Mesendoderm (in vitro differentiated cells): ENCODE measurements at regions not wholly inside any gene's neighbourhood (a gene's known extent, or its start where the extent isn't known, plus 50 kb on each side); places are given as distances from the start of the nearest gene placed in this dataset.

Experiments
- DNase-seq: peaks from one replicate; pipeline ENCODE4 v3.0.0; 2013
- H2AK5ac ChIP-seq: 2 replicates; pipeline ENCODE4 v1.6.1; 2013; ENCODE audit warnings: low read length, inconsistent platforms
- H2BK120ac ChIP-seq: 2 replicates; pipeline ENCODE4 v1.6.1; 2013; ENCODE audit warnings: low read depth, mild to moderate bottlenecking, low read length, moderate library complexity, mixed read lengths
- H2BK15ac ChIP-seq: replicated peaks from 2 replicates; pipeline ENCODE4 v1.6.1; 2013; ENCODE audit warnings: low read depth, mild to moderate bottlenecking, moderate library complexity
- H2BK5ac ChIP-seq: 2 replicates; pipeline ENCODE4 v1.6.1; 2013; ENCODE audit warnings: low read length, inconsistent platforms
- H3K18ac ChIP-seq: 2 replicates; pipeline ENCODE4 v1.6.1; 2013; ENCODE audit warnings: mild to moderate bottlenecking, low read length, mixed read lengths
- H3K23ac ChIP-seq: one replicate; pipeline ENCODE4 v1.6.1; 2013; ENCODE audit warnings: low read length
- H3K27ac ChIP-seq: 2 replicates; pipeline ENCODE4 v1.5.1; 2013; ENCODE audit warnings: low read depth, mild to moderate bottlenecking, inconsistent platforms, low read length, moderate library complexity
- H3K27me3 ChIP-seq: 2 replicates; pipeline ENCODE4 v1.6.1; 2013; ENCODE audit warnings: low read length, control low read depth, mild to moderate bottlenecking, inconsistent platforms; ENCODE audit not compliant: insufficient read depth, poor library complexity
- H3K36me3 ChIP-seq: 2 replicates; pipeline ENCODE4 v1.6.1; 2013; ENCODE audit warnings: low read length, inconsistent platforms; ENCODE audit not compliant: control insufficient read depth, insufficient read depth
- H3K4ac ChIP-seq: one replicate; pipeline ENCODE4 v1.6.1; 2013; ENCODE audit warnings: low read depth, mild to moderate bottlenecking, low read length, moderate library complexity
- H3K4me1 ChIP-seq: 2 replicates; pipeline ENCODE4 v1.6.1; 2013; ENCODE audit warnings: low read depth, low read length, inconsistent platforms; ENCODE audit not compliant: control insufficient read depth
- H3K4me2 ChIP-seq: 2 replicates; pipeline ENCODE4 v1.6.1; 2013; ENCODE audit warnings: low read length
- H3K4me3 ChIP-seq: 2 replicates; pipeline ENCODE4 v1.5.1; 2013; ENCODE audit warnings: mild to moderate bottlenecking, low read length
- H3K56ac ChIP-seq: one replicate; pipeline ENCODE4 v1.6.1; 2013; ENCODE audit warnings: low read length
- H3K79me1 ChIP-seq: 2 replicates; pipeline ENCODE4 v1.6.1; 2013; ENCODE audit warnings: low read length, inconsistent platforms
- H3K79me2 ChIP-seq: 2 replicates; pipeline ENCODE4 v1.6.1; 2013; ENCODE audit warnings: mild to moderate bottlenecking, low read length; ENCODE audit not compliant: control insufficient read depth, insufficient read depth
- H3K9ac ChIP-seq: 2 replicates; pipeline ENCODE4 v1.6.1; 2013; ENCODE audit warnings: low read length, inconsistent platforms
- H4K5ac ChIP-seq: one replicate; pipeline ENCODE4 v1.6.1; 2013; ENCODE audit warnings: low read length
- H4K8ac ChIP-seq: one replicate; pipeline ENCODE4 v1.6.1; 2013; ENCODE audit warnings: low read depth, mild to moderate bottlenecking, control low read depth, low read length, moderate library complexity
- WGBS: extraction: QIAGEN DNeasy Blood & Tissue Kit; methylation state at CpG from one replicate; pipeline ENCODE4 v1.1.7; 2013; ENCODE audit warnings: low lambda C conversion rate, missing lambda C conversion rate; ENCODE audit not compliant: insufficient coverage; ENCODE audit errors: extremely low coverage; 5-methylcytosine and 5-hydroxymethylcytosine counted together

DNA sequence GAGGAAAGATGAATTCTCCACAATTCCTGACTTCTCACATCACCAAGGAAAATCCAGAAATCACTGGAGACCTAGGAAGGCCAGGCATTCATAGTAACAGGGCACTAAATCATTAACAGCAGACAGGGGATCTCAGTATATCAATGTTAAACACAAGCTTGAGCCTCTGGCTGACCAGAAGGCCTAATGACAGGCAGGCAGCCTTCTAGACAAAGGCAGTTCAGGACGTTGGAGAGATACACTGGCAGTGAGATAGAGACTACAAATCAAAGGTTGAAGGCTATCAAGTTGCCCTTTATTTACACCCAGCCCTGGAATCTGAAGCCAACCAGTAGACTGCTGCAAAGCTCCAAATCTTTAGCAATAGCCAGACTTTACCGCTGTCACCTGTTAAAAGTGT, 422.8 kb upstream of the CCL2 start:
- no peaks in the 10 kb centered on the region for H3K27me3 ChIP-seq
- H3K4ac ChIP-seq: no peak overlapping the region
- no peak overlapping the region for H3K9ac ChIP-seq
- no peaks in the 10 kb centered on the region for H3K79me1 ChIP-seq
- DNase-seq: peak; percentile 30
- no peak overlapping the region for H2BK5ac ChIP-seq
- no peak overlapping the region for H4K5ac ChIP-seq
- H4K8ac ChIP-seq: no peak overlapping the region
- no peak overlapping the region for H2BK120ac ChIP-seq
- H3K18ac ChIP-seq: no peak overlapping the region
- H2AK5ac ChIP-seq: no peak overlapping the region
- no peak overlapping the region for H2BK15ac ChIP-seq
- H3K4me3 ChIP-seq: no peak overlapping the region
- no peak overlapping the region for H3K56ac ChIP-seq
- H3K36me3 ChIP-seq: no peaks in the 10 kb centered on the region
- WGBS: no CpG with 5 or more reads among the region's 2 CpGs
- no peak overlapping the region for H3K27ac ChIP-seq
- no peak overlapping the region for H3K4me2 ChIP-seq
- H3K4me1 ChIP-seq: no peaks in the 10 kb centered on the region
- H3K23ac ChIP-seq: no peak overlapping the region
- H3K79me2 ChIP-seq: no peaks in the 10 kb centered on the region

DNA sequence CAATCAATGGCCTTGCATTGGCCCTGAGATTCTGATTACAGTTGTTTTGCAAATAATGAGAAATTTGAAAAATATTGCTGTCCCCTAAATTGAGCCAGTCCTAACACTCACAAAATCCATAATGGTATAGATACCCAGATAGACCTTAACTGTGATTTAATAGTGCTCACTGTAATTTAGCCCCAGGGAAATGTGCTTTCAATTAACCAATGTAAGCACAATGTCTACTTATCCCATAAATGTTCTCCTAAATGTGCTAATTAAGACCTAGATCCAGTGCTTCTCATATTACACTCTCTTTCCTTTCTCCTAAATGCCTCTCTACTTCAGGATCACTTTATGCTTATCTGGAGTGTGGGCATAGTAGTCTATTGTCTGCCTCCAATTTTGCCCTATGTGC, 417.8 kb upstream of the CCL2 start:
- no peak overlapping the region for H3K23ac ChIP-seq
- DNase-seq: no peak
- no peaks in the 10 kb centered on the region for H3K79me2 ChIP-seq

DNA sequence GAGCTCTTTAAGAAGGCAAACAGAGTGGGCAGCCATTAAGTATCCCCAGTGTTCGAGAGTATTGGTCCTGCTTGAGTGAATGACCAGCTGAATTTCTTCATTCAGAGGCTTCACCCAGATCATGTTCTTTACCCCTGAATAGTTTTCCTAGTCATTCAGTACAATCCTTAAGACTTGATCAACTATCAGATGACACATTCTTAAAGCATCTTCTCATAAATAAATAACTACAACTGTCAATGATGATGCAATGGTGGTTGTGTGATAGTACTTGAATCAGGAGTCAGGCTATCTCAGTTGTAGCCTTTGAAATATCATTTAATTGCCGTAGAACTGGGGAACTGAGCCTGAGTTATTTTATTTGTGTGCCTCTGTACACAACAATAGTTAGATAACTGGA, 416.8 kb upstream of the CCL2 start:
- no peak overlapping the region for H3K4me3 ChIP-seq
- no peak overlapping the region for H3K27ac ChIP-seq
- no peak overlapping the region for H4K8ac ChIP-seq
- no peak overlapping the region for H3K23ac ChIP-seq
- H3K79me2 ChIP-seq: no peaks in the 10 kb centered on the region
- H2AK5ac ChIP-seq: no peak overlapping the region
- no peaks in the 10 kb centered on the region for H3K27me3 ChIP-seq
- no peak overlapping the region for H2BK5ac ChIP-seq
- WGBS: no CpG with 5 or more reads among the region's 2 CpGs
- no peak overlapping the region for H3K4ac ChIP-seq
- H2BK15ac ChIP-seq: no peak overlapping the region
- H3K36me3 ChIP-seq: no peaks in the 10 kb centered on the region
- no peak overlapping the region for H3K9ac ChIP-seq
- H3K18ac ChIP-seq: no peak overlapping the region
- H3K4me1 ChIP-seq: no peaks in the 10 kb centered on the region
- no peak overlapping the region for H4K5ac ChIP-seq
- no peaks in the 10 kb centered on the region for H3K79me1 ChIP-seq
- no peak overlapping the region for H3K4me2 ChIP-seq
- H2BK120ac ChIP-seq: no peak overlapping the region
- H3K56ac ChIP-seq: no peak overlapping the region
- no peak for DNase-seq

More for the DNA sequence above, 417.8 kb upstream of the CCL2 start:
- no peak overlapping the region for H2BK120ac ChIP-seq
- H3K56ac ChIP-seq: no peak overlapping the region
- H2BK5ac ChIP-seq: no peak overlapping the region
- H3K4me3 ChIP-seq: no peak overlapping the region
- H3K27ac ChIP-seq: no peak overlapping the region
- no peak overlapping the region for H2BK15ac ChIP-seq
- no peak overlapping the region for H2AK5ac ChIP-seq
- no peaks in the 10 kb centered on the region for H3K36me3 ChIP-seq
- no peak overlapping the region for H4K8ac ChIP-seq
- H3K79me1 ChIP-seq: no peaks in the 10 kb centered on the region
- H3K27me3 ChIP-seq: no peaks in the 10 kb centered on the region
- no peak overlapping the region for H3K9ac ChIP-seq
- H3K4me1 ChIP-seq: no peaks in the 10 kb centered on the region
- H4K5ac ChIP-seq: no peak overlapping the region
- no peak overlapping the region for H3K4me2 ChIP-seq
- no peak overlapping the region for H3K18ac ChIP-seq
- no peak overlapping the region for H3K4ac ChIP-seq

DNA sequence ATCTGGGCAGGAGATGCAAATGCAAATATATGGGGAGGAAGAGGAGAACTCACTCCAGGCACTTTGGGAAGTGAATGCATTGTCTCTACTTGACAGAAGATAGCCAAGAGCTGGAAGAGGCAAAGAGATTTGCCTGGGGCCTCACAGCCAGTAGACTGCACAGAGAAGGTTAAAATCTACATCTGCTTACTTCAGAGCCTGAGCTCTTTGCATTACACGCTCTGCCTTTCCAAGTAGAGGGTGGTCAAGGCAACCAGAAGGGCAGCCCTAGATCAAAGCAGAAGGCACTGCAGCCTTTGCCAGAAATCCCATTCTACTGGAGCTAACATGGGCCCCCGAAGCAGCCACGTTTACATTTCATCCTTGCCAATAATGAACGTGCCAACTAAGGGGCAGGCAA, 407.2 kb upstream of the CCL2 start:
- H2BK15ac ChIP-seq: no peak overlapping the region
- H4K8ac ChIP-seq: no peak overlapping the region
- no peaks in the 10 kb centered on the region for H3K4me1 ChIP-seq
- no peak overlapping the region for H3K27ac ChIP-seq
- no peak for DNase-seq
- WGBS: no CpG with 5 or more reads among the region's 4 CpGs
- H3K9ac ChIP-seq: no peak overlapping the region
- H3K56ac ChIP-seq: no peak overlapping the region
- no peaks in the 10 kb centered on the region for H3K27me3 ChIP-seq
- H4K5ac ChIP-seq: no peak overlapping the region
- H3K4me3 ChIP-seq: no peak overlapping the region
- no peak overlapping the region for H3K4ac ChIP-seq
- no peaks in the 10 kb centered on the region for H3K79me2 ChIP-seq
- H3K18ac ChIP-seq: no peak overlapping the region
- H2AK5ac ChIP-seq: no peak overlapping the region
- no peak overlapping the region for H3K4me2 ChIP-seq
- no peaks in the 10 kb centered on the region for H3K36me3 ChIP-seq
- peak overlapping the region; percentile 53 for H3K23ac ChIP-seq
- H2BK120ac ChIP-seq: no peak overlapping the region
- H2BK5ac ChIP-seq: no peak overlapping the region
- H3K79me1 ChIP-seq: no peaks in the 10 kb centered on the region

DNA sequence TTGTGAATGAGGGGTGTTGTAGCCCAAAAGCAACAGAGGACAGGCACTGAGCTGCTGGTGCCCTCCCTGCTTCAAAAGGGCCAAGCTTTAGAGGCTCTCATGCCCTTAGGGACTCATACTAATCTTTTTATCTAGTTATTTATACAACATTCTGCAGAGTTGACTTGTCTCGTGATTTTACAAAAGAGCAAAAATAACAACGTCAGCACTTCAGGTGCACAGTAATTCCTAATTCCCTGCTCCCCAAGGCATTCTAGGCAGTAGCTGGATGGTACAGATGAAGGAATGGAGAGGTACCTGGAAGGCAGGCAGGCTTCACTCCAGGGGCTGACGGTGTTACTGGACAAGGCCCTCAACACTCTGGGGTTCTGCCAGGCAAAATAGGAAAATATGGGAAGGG, 406.7 kb upstream of the CCL2 start:
- Histone ChIP-seq H3K56ac (no peak overlapping the region), H3K36me3 (no peaks in the 10 kb centered on the region), H3K9ac (no peak overlapping the region), H3K4ac (no peak overlapping the region), H3K4me2 (no peak overlapping the region), H3K79me2 (no peaks in the 10 kb centered on the region), H4K8ac (no peak overlapping the region), H3K4me3 (no peak overlapping the region), H2AK5ac (no peak overlapping the region), H3K79me1 (no peaks in the 10 kb centered on the region), H3K18ac (no peak overlapping the region), H3K23ac (no peak overlapping the region), H3K27me3 (no peaks in the 10 kb centered on the region), H2BK15ac (no peak overlapping the region), H3K4me1 (no peaks in the 10 kb centered on the region), H4K5ac (no peak overlapping the region), H3K27ac (no peak overlapping the region), H2BK120ac (no peak overlapping the region), H2BK5ac (no peak overlapping the region)
- DNase-seq: no peak
- no CpG with 5 or more reads among the region's 3 CpGs for WGBS

DNA sequence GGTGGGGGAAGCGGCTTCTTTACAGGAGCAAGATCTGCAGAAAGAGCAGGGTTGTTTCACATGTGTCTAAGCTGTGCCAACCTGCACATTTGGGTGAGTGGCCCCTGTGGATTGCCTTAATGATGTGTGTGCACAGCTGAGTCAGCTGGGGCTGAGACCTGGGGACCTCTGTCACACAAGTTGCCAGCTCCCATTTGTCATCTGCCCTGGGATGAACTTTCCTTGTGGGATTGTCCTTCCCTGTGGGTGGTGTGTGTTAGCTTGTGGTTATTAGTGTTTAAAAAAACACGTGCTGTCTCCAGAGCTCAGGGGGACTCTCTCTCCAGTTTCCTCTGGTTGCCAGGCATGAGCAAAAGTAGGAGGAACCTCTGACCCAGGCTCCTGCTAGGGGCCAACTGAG, 400.5 kb upstream of the CCL2 start:
- H3K79me1 ChIP-seq: no peaks in the 10 kb centered on the region
- no peak overlapping the region for H3K4ac ChIP-seq
- H3K4me2 ChIP-seq: no peak overlapping the region
- no peaks in the 10 kb centered on the region for H3K79me2 ChIP-seq
- no peaks in the 10 kb centered on the region for H3K36me3 ChIP-seq
- H3K9ac ChIP-seq: no peak overlapping the region
- no peak overlapping the region for H2BK5ac ChIP-seq
- H2AK5ac ChIP-seq: no peak overlapping the region
- no peak overlapping the region for H3K27ac ChIP-seq
- no peak overlapping the region for H2BK15ac ChIP-seq
- no CpG with 5 or more reads among the region's 2 CpGs for WGBS
- H4K8ac ChIP-seq: no peak overlapping the region
- DNase-seq: no peak
- no peak overlapping the region for H4K5ac ChIP-seq
- no peak overlapping the region for H3K56ac ChIP-seq
- H3K23ac ChIP-seq: no peak overlapping the region
- H2BK120ac ChIP-seq: no peak overlapping the region
- no peak overlapping the region for H3K4me3 ChIP-seq
- no peak overlapping the region for H3K18ac ChIP-seq
- H3K4me1 ChIP-seq: peaks cover 5% of the 10 kb centered on the region
- no peaks in the 10 kb centered on the region for H3K27me3 ChIP-seq
